Trophoblast cell (in vitro differentiated cells and primary cell): ENCODE measurements at regions not wholly inside any gene's neighbourhood (a gene's known extent, or its start where the extent isn't known, plus 50 kb on each side); places are given as distances from the start of the nearest gene placed in this dataset.
A peak's percentile ranks its signal among the peaks of the same experiment; 100 is the strongest.

Source experiments
- DNase-seq, 2 donors: peaks; one replicate each; pipeline ENCODE4 v3.0.0-alpha.2; 2016
- H2AFZ ChIP-seq: 2 replicates; pipeline ENCODE4 v1.6.1; 2013; ENCODE audit warnings: low read length, moderate library complexity, mild to moderate bottlenecking; ENCODE audit not compliant: insufficient read depth, poor library complexity
- H2AK5ac ChIP-seq: 2 replicates; pipeline ENCODE4 v1.6.1; 2013; ENCODE audit warnings: mild to moderate bottlenecking, low read length
- H2BK120ac ChIP-seq: 2 replicates; pipeline ENCODE4 v1.6.1; 2013; ENCODE audit warnings: low read length, mild to moderate bottlenecking, moderate library complexity; ENCODE audit not compliant: insufficient read depth, poor library complexity
- H2BK12ac ChIP-seq: 2 replicates; pipeline ENCODE4 v1.6.1; 2013; ENCODE audit warnings: mild to moderate bottlenecking, low read length, moderate library complexity
- H2BK5ac ChIP-seq: 2 replicates; pipeline ENCODE4 v1.6.1; 2013; ENCODE audit warnings: low read length, low read depth, moderate library complexity, mild to moderate bottlenecking; ENCODE audit not compliant: poor library complexity
- H3K14ac ChIP-seq: 2 replicates; pipeline ENCODE4 v1.6.1; 2013; ENCODE audit warnings: mild to moderate bottlenecking, low read length
- H3K18ac ChIP-seq: 2 replicates; pipeline ENCODE4 v1.6.1; 2013; ENCODE audit warnings: mild to moderate bottlenecking, low read length
- H3K23ac ChIP-seq: 2 replicates; pipeline ENCODE4 v1.6.1; 2013; ENCODE audit warnings: low read length
- H3K27ac ChIP-seq: 2 replicates; pipeline ENCODE4 v1.5.1; 2013; ENCODE audit warnings: low read depth, mild to moderate bottlenecking, inconsistent platforms, low read length, moderate library complexity
- H3K27me3 ChIP-seq: 2 replicates; pipeline ENCODE4 v1.6.1; 2013; ENCODE audit warnings: inconsistent platforms, mild to moderate bottlenecking, low read length, moderate library complexity; ENCODE audit not compliant: insufficient read depth
- H3K36me3 ChIP-seq, 2 experiments: 1 replicate in 1 of 2; 2 replicates in 1 of 2; pipeline ENCODE4 v1.6.1; 2013; ENCODE audit warnings: low read length in 2 of 2, mild to moderate bottlenecking in 2 of 2, moderate library complexity in 1 of 2; ENCODE audit not compliant: insufficient read depth in 2 of 2, control insufficient read depth in 1 of 2
- H3K4ac ChIP-seq: 2 replicates; pipeline ENCODE4 v1.6.1; 2013; ENCODE audit warnings: low read depth, mild to moderate bottlenecking, low read length, moderate library complexity
- H3K4me1 ChIP-seq, 2 experiments: 1 replicate in 1 of 2; 2 replicates in 1 of 2; pipeline ENCODE4 v1.6.1; 2013; ENCODE audit warnings: low read length in 2 of 2, mild to moderate bottlenecking in 2 of 2, moderate library complexity in 1 of 2; ENCODE audit not compliant: insufficient read depth in 2 of 2, control insufficient read depth in 1 of 2
- H3K4me2 ChIP-seq: 2 replicates; pipeline ENCODE4 v1.6.1; 2013; ENCODE audit warnings: inconsistent platforms, mild to moderate bottlenecking, low read length, moderate library complexity
- H3K4me3 ChIP-seq: 2 replicates; pipeline ENCODE4 v1.5.1; 2013; ENCODE audit warnings: mild to moderate bottlenecking, low read depth, low read length, inconsistent platforms
- H3K79me1 ChIP-seq: one replicate; pipeline ENCODE4 v1.6.1; 2013; ENCODE audit warnings: low read length
- H3K79me2 ChIP-seq: 2 replicates; pipeline ENCODE4 v1.6.1; 2013; ENCODE audit warnings: low read length, mild to moderate bottlenecking; ENCODE audit not compliant: control insufficient read depth, insufficient read depth, poor library complexity
- H3K9ac ChIP-seq: 2 replicates; pipeline ENCODE4 v1.6.1; 2013; ENCODE audit warnings: mild to moderate bottlenecking, low read length
- H3K9me3 ChIP-seq: 2 replicates; pipeline ENCODE4 v1.6.1; 2013; ENCODE audit warnings: low read depth, mild to moderate bottlenecking, control low read depth, inconsistent platforms, low read length; ENCODE audit not compliant: insufficient read depth
- H4K12ac ChIP-seq: 2 replicates; pipeline ENCODE4 v1.6.1; 2013; ENCODE audit warnings: low read depth, mild to moderate bottlenecking, low read length, moderate library complexity
- H4K8ac ChIP-seq: 2 replicates; pipeline ENCODE4 v1.6.1; 2013; ENCODE audit warnings: low read depth, mild to moderate bottlenecking, low read length, moderate library complexity
- H4K91ac ChIP-seq: one replicate; pipeline ENCODE4 v1.6.1; 2013; ENCODE audit warnings: low read depth, mild to moderate bottlenecking, low read length, moderate library complexity
- WGBS: extraction: QIAGEN DNeasy Blood & Tissue Kit; methylation state at CpG from one replicate; pipeline ENCODE4 v1.1.7; 2013; ENCODE audit warnings: missing lambda C conversion rate; ENCODE audit not compliant: insufficient read length, insufficient coverage; ENCODE audit errors: extremely low coverage; 5-methylcytosine and 5-hydroxymethylcytosine counted together

DNA sequence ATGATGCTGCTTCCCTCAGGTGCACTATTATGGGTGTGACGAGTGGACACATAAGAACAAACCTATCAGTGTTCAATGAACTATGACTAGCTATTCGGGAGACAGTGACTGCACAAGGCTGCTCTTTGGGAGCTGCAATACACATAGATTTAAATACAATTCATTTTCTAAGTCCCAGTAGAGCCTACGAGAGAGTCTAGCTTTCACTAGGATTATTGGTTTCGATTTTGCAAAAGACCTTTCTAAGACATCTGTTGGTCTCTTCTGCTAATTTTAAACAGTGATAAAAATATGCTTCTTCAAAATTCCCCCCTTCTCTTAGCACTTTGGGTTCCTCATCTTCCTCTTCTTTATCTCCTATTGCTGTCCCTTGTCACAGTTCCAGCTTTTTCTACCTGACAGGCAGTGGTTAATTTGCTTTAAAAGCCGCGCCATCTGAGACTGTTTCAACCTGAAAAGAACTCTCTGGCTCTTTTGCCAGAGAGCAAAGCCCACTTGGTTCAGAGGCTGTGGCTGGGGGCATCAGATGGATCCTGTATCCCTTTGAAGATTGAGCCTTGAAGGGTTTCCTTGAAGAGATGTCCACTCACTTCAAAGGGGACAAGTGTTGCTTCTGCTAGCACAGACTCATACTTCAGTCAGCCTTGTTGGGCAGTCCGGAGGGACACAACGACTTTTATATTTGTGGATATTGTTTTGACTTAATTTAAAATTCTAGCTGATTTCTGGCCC is 241.5 kb downstream of the MAN2A1 start:
- H3K23ac ChIP-seq: no peak overlapping the region
- no peak overlapping the region for H3K4ac ChIP-seq
- H4K12ac ChIP-seq: no peak overlapping the region
- H3K27me3 ChIP-seq: no peaks in the 10 kb centered on the region
- no peak overlapping the region for H3K14ac ChIP-seq
- H3K9me3 ChIP-seq: no peaks in the 10 kb centered on the region
- H2AK5ac ChIP-seq: no peak overlapping the region
- no CpG with 5 or more reads among the region's 8 CpGs for WGBS
- no peak overlapping the region for H4K8ac ChIP-seq
- H2BK120ac ChIP-seq: no peak overlapping the region
- no peak overlapping the region for H3K9ac ChIP-seq
- H3K27ac ChIP-seq: no peak overlapping the region
- no peak overlapping the region for H3K4me3 ChIP-seq
- H3K18ac ChIP-seq: no peak overlapping the region
- H2BK5ac ChIP-seq: no peak overlapping the region
- no peaks in the 10 kb centered on the region for H3K79me1 ChIP-seq
- H3K4me2 ChIP-seq: no peak overlapping the region
- no peaks in the 10 kb centered on the region for H3K36me3 ChIP-seq
- H4K91ac ChIP-seq: no peak overlapping the region
- H3K79me2 ChIP-seq: no peaks in the 10 kb centered on the region
- H3K4me1 ChIP-seq: no peaks in the 10 kb centered on the region
- H2BK12ac ChIP-seq: no peak overlapping the region
- no peak overlapping the region for H2AFZ ChIP-seq
- DNase-seq: no peak

DNA sequence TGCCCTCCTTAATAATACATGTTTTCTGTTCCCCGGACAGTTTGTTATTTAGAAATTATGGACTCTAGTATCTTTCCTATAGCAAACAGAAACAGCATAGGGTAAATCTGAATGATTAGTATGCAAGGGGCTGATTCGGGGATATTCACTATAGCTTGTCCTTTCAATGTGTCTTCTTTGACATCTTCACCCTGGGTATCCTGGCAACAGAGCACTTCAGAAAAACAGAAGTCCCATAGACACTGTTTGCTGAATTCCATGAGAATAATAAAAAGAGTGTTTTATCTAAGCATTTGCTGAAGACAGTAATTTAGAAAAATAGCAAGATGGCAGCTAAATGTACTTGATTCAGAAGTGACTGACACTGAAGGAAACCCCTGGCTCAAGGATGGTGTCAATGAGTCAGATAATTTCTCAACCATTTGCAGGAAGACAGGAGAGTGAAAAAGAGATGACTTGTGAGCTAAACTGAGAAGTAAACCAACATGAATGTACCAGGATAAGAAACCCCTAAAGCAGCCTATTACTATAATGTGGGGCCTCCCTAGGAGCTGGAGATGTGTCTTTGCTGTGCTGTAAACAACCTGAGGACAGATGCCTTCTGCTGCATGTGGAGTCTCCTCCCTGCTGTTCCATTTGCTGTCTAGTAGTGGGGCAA is 246.2 kb downstream of the MAN2A1 start:
- no peak overlapping the region for H4K12ac ChIP-seq
- no peaks in the 10 kb centered on the region for H3K27me3 ChIP-seq
- H3K27ac ChIP-seq: no peak overlapping the region
- no peak overlapping the region for H3K18ac ChIP-seq
- H2BK5ac ChIP-seq: no peak overlapping the region
- peak in 1 of 2 donors; percentile 12 for DNase-seq
- H3K9ac ChIP-seq: no peak overlapping the region
- H3K4me2 ChIP-seq: no peak overlapping the region
- no peak overlapping the region for H3K23ac ChIP-seq
- H2BK12ac ChIP-seq: no peak overlapping the region
- no peak overlapping the region for H2AK5ac ChIP-seq
- no peaks in the 10 kb centered on the region for H3K79me1 ChIP-seq
- no peaks in the 10 kb centered on the region for H3K79me2 ChIP-seq
- H2BK120ac ChIP-seq: no peak overlapping the region
- no peak overlapping the region for H3K4ac ChIP-seq
- H3K4me3 ChIP-seq: no peak overlapping the region
- no CpG with 5 or more reads among the region's 2 CpGs for WGBS
- H4K91ac ChIP-seq: no peak overlapping the region
- peaks cover 4 to 7% of the 10 kb centered on the region in 2 experiments for H3K4me1 ChIP-seq
- H3K9me3 ChIP-seq: no peaks in the 10 kb centered on the region
- H3K14ac ChIP-seq: no peak overlapping the region
- no peak overlapping the region for H2AFZ ChIP-seq
- H3K36me3 ChIP-seq: no peaks in the 10 kb centered on the region
- no peak overlapping the region for H4K8ac ChIP-seq

DNA sequence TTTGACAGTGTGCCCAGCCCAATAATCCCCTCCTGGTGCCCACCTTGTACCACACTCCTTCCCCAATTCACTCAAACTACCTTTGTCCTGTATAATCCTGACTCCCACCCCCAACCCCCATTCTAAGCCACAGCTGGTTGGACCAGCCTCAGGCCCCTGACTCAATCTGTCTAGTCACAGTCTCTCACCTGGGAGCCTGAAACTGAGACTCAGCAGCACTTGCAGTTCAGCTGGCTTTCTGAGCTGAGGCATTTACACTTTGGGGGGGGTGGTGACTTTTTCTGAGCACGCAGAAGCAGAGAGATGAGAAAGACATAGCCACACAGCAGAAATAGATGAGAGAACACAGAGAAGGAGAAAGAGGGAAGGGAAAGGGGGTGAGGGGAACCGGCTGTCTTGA is 247.3 kb downstream of the MAN2A1 start:
- H3K36me3 ChIP-seq: no peaks in the 10 kb centered on the region
- H3K9ac ChIP-seq: no peak overlapping the region
- H2AK5ac ChIP-seq: no peak overlapping the region
- H3K79me2 ChIP-seq: no peaks in the 10 kb centered on the region
- WGBS: no CpG with 5 or more reads among the region's 2 CpGs
- H3K27ac ChIP-seq: no peak overlapping the region
- no peak overlapping the region for H3K4me2 ChIP-seq
- no peak overlapping the region for H2BK120ac ChIP-seq
- no peak overlapping the region for H3K23ac ChIP-seq
- no peak overlapping the region for H3K14ac ChIP-seq
- H3K27me3 ChIP-seq: no peaks in the 10 kb centered on the region
- H3K4me1 ChIP-seq: peaks cover 4 to 7% of the 10 kb centered on the region in 2 experiments
- no peaks in the 10 kb centered on the region for H3K79me1 ChIP-seq
- no peak overlapping the region for H3K18ac ChIP-seq
- peak; percentile 32 to 39 for DNase-seq
- no peak overlapping the region for H4K8ac ChIP-seq
- no peak overlapping the region for H4K91ac ChIP-seq
- H3K9me3 ChIP-seq: no peaks in the 10 kb centered on the region
- H2BK5ac ChIP-seq: no peak overlapping the region
- no peak overlapping the region for H4K12ac ChIP-seq
- no peak overlapping the region for H3K4ac ChIP-seq
- H3K4me3 ChIP-seq: no peak overlapping the region
- H2BK12ac ChIP-seq: no peak overlapping the region
- no peak overlapping the region for H2AFZ ChIP-seq

DNA sequence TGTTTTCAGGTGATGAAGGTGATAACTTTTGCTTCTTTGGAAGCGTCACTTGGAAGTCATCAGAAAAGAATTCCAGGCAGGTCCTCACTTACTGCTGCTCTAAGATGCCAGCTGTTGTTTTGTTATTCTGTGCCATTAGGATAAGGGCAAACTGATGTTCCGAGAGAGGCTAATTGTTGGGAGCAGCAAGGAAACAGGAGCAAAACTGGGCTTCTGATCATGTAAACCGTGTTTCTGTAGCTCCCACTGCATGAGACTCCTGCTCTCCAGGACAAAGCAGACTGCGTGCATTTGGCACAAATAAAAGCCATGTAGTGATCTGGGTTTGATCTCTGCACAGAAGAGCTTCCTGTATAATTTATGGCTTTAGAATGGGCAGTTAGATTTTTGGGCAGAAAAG is 248.2 kb downstream of the MAN2A1 start:
- no peaks in the 10 kb centered on the region for H3K36me3 ChIP-seq
- no peak overlapping the region for H3K27ac ChIP-seq
- WGBS: no CpG with 5 or more reads among the region's 4 CpGs
- no peak overlapping the region for H3K9ac ChIP-seq
- DNase-seq: peak; percentile 34 to 71
- H4K91ac ChIP-seq: no peak overlapping the region
- no peak overlapping the region for H3K18ac ChIP-seq
- H3K79me1 ChIP-seq: no peaks in the 10 kb centered on the region
- H3K4me3 ChIP-seq: no peak overlapping the region
- no peak overlapping the region for H2AFZ ChIP-seq
- no peak overlapping the region for H2BK120ac ChIP-seq
- H3K14ac ChIP-seq: no peak overlapping the region
- no peaks in the 10 kb centered on the region for H3K9me3 ChIP-seq
- no peak overlapping the region for H4K12ac ChIP-seq
- H3K4ac ChIP-seq: no peak overlapping the region
- no peaks in the 10 kb centered on the region for H3K79me2 ChIP-seq
- H3K23ac ChIP-seq: no peak overlapping the region
- H3K4me1 ChIP-seq: peaks cover 4 to 7% of the 10 kb centered on the region in 2 experiments
- H4K8ac ChIP-seq: no peak overlapping the region
- no peak overlapping the region for H2BK12ac ChIP-seq
- H2AK5ac ChIP-seq: no peak overlapping the region
- H3K4me2 ChIP-seq: no peak overlapping the region
- no peak overlapping the region for H2BK5ac ChIP-seq
- H3K27me3 ChIP-seq: no peaks in the 10 kb centered on the region
